ENCODE measurements at regions not wholly inside any gene's neighbourhood (a gene's known extent, or its start where the extent isn't known, plus 50 kb on each side); places are given as distances from the start of the nearest gene placed in this dataset.

- Mint-ChIP-seq H3K27ac (no peak overlapping the region), H3K27me3 (no peaks in the 10 kb centered on the region), H3K4me1 (ENCODE audit: low read depth) (no peaks in the 10 kb centered on the region), H3K36me3 (ENCODE audit: low read depth) (no peaks in the 10 kb centered on the region), H3K9me3 (no peaks in the 10 kb centered on the region), H3K4me3 (no peak overlapping the region)
- ChIA-PET CTCF (interaction anchor here (0.7 kb wide), 1 partner anchor 390 kb away, joined by 3 read pairs; no protein-coding TSS in a partner anchor), POLR2A (no interaction called here)
- DNase-seq (no peak), ATAC-seq (no peak)
- intact Hi-C loops (cut with micrococcal nuclease): no loop called here
- TF ChIP-seq, protein P1, sequence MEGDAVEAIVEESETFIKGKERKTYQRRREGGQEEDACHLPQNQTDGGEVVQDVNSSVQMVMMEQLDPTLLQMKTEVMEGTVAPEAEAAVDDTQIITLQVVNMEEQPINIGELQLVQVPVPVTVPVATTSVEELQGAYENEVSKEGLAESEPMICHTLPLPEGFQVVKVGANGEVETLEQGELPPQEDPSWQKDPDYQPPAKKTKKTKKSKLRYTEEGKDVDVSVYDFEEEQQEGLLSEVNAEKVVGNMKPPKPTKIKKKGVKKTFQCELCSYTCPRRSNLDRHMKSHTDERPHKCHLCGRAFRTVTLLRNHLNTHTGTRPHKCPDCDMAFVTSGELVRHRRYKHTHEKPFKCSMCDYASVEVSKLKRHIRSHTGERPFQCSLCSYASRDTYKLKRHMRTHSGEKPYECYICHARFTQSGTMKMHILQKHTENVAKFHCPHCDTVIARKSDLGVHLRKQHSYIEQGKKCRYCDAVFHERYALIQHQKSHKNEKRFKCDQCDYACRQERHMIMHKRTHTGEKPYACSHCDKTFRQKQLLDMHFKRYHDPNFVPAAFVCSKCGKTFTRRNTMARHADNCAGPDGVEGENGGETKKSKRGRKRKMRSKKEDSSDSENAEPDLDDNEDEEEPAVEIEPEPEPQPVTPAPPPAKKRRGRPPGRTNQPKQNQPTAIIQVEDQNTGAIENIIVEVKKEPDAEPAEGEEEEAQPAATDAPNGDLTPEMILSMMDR (IDR thresholded peaks at IDR 0.05): no peak
These were observed 124.1 kb downstream of the RBM43 start for GRCh38 chr2:151137526-151137925.

DNA sequence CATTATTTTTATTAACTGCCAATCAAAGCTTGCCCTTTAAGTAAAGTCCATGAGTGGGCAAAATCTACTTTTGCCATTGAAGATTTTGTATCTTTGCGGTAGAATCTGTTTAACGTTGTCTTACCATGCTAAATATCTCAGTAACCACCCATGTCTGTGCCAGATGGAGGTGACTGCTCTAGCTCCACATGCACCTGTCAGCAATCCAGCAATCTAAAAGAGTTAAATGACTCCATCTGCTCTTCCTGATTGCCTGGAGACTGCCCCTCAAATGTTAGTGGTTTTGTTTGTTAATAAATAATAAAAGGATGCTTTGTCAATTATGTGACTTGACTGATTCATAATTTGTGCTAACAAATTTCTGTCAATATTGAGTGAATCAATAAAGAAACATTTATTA is 141.7 kb downstream of the RBM43 start:
- peaks cover 5% of the 10 kb centered on the region for H3K9me3 Mint-ChIP-seq
- POLR2A ChIA-PET: no interaction called here
- ATAC-seq (no peak), DNase-seq (no peak)
- no peak overlapping the region for H3K27ac Mint-ChIP-seq
- TF ChIP-seq, protein P1 (IDR thresholded peaks at IDR 0.05): no peak
- CTCF ChIA-PET: interaction anchor here (1.3 to 2.3 kb wide), 2 partner anchors 11 to 119 kb away, joined by 3 to 7 read pairs; no protein-coding TSS in a partner anchor
- H3K4me3 Mint-ChIP-seq: no peak overlapping the region
- peaks cover 10% of the 10 kb centered on the region for H3K27me3 Mint-ChIP-seq
- no peaks in the 10 kb centered on the region for H3K4me1 Mint-ChIP-seq (ENCODE audit: low read depth)
- H3K36me3 Mint-ChIP-seq (ENCODE audit: low read depth): no peaks in the 10 kb centered on the region
- intact Hi-C loops (cut with micrococcal nuclease): no loop called here

DNA sequence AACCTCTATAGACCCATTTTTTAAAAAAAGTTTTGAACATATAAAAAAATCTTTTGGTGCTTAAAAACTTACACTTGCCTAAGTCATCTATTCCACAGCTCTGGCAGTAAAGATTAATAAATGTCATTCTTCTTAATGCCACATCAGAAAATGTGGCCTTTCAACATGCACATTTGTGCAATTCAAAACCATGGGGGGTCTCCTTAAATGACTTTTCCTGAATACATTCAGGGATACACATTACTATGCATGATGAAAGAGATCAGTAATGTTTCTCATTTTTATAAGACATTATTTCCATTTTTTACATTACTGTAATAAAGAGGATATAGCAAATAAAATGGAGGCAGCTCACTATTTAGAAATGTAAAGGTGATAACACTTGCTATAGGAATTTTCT is 142.3 kb downstream of the RBM43 start:
- H3K36me3 Mint-ChIP-seq (ENCODE audit: low read depth): no peaks in the 10 kb centered on the region
- TF ChIP-seq, protein P1 (IDR thresholded peaks at IDR 0.05): no peak
- no peak for DNase-seq
- H3K27me3 Mint-ChIP-seq: peaks cover 7% of the 10 kb centered on the region
- intact Hi-C loops (cut with micrococcal nuclease): no loop called here
- no peak overlapping the region for H3K4me3 Mint-ChIP-seq
- ChIA-PET CTCF (interaction anchor here (1.3 to 2.3 kb wide), 2 partner anchors 10 to 120 kb away, joined by 3 to 7 read pairs; no protein-coding TSS in a partner anchor), POLR2A (no interaction called here)
- ATAC-seq: no peak
- H3K4me1 Mint-ChIP-seq (ENCODE audit: low read depth): no peaks in the 10 kb centered on the region
- no peak overlapping the region for H3K27ac Mint-ChIP-seq
- peaks cover 5% of the 10 kb centered on the region for H3K9me3 Mint-ChIP-seq

- no peak for ATAC-seq
- TF ChIP-seq, protein P1 (IDR thresholded peaks at IDR 0.05): no peak
- no peak for DNase-seq
- ChIA-PET CTCF (no interaction called here), POLR2A (no interaction called here)
- H3K27ac Mint-ChIP-seq: no peak overlapping the region
- peaks cover 5% of the 10 kb centered on the region for H3K9me3 Mint-ChIP-seq
- H3K36me3 Mint-ChIP-seq (ENCODE audit: low read depth): no peaks in the 10 kb centered on the region
- peaks cover 4% of the 10 kb centered on the region for H3K27me3 Mint-ChIP-seq
- H3K4me1 Mint-ChIP-seq (ENCODE audit: low read depth): no peaks in the 10 kb centered on the region
- intact Hi-C loops (cut with micrococcal nuclease): no loop called here
- no peak overlapping the region for H3K4me3 Mint-ChIP-seq
These were observed 143.4 kb downstream of the RBM43 start for GRCh38 chr2:151118269-151118668.

- no peak overlapping the region for H3K4me3 Mint-ChIP-seq
- no peaks in the 10 kb centered on the region for H3K4me1 Mint-ChIP-seq (ENCODE audit: low read depth)
- POLR2A ChIA-PET: no interaction called here
- TF ChIP-seq, protein P1 (IDR thresholded peaks at IDR 0.05): no peak
- peaks cover 9% of the 10 kb centered on the region for H3K27me3 Mint-ChIP-seq
- DNase-seq (no peak), ATAC-seq (no peak)
- no peak overlapping the region for H3K27ac Mint-ChIP-seq
- H3K9me3 Mint-ChIP-seq: peaks cover 5% of the 10 kb centered on the region
- intact Hi-C loops (cut with micrococcal nuclease): no loop called here
- H3K36me3 Mint-ChIP-seq (ENCODE audit: low read depth): no peaks in the 10 kb centered on the region
- CTCF ChIA-PET: no interaction called here
These were observed 146.8 kb downstream of the RBM43 start for GRCh38 chr2:151114874-151115273.
